GM21367 (cell line): ENCODE measurements at regions not wholly inside any gene's neighbourhood (a gene's known extent, or its start where the extent isn't known, plus 50 kb on each side); places are given as distances from the start of the nearest gene placed in this dataset.

Experiments used
- ATAC-seq: cut with Tn5 transposase; IDR thresholded peaks from one replicate; pipeline ENCODE4 v1.9.1; 2021; ENCODE audit not compliant: unreplicated experiment

DNA sequence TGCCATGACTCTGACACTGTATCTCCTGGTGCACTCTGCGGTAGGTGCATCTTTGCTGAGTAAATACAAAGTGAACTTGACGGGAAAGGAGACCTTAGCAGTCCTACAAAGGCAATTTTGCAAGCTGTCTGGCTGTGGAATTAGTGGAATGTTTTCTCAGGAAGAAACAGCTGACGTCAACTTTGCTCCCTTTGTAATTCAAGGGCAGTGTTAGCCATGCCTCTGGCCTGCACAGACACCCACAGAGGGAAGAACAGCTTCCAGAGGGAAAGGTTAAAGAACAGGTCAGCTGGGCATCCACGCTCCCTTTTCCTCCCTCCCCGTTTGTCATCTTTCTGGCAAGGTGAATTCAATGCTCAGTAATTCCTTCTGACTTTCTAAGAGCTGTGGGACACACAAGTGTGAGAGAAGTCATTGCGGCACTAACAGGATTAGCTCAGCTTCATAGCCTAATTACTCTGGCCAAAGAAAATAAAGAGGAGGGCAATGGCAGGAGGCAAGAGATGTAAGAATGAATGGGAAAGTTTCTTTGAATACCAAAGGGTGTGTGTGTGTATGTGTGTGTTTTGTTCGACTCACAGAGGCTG is 476.9 kb upstream of the GOT2 start:
- no peak for ATAC-seq

DNA sequence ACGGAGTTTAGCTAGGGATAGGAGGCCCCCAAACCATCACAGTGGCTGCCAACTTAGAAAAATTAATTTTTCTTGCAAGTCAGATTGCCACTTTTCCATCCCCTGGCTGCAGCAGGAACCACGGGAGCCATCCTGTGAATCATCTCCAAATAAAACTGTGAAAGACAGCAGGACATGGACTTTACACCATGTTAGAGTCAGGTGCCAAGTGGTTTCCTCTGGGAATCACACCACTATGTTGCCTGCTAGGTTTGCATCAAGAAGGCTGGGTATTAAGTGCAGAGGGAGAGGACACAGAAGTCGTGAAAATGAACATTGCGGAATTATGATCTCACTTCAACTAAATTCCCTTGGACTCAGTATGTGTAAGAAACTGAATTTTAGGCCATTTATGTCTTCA is 471.3 kb upstream of the GOT2 start:
- no peak for ATAC-seq

DNA sequence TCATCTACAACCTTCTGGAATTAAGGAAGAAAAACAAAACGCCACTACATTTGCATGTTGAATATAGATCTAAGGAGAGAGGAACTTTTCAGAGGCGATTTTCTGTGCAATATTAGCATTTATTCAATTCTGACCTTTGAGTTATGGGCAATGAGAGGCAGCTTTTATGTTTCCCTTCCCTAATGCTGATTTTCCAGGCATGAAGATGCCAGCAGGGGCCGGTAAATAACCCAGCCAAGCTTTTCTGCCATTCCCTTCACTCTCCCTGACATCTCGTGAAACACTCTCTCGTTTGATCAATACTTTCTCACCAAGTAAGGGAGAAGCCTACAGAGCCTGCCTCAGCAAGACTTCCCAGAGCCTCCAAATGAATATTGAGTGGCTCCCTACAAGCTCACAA is 470.5 kb upstream of the GOT2 start:
- no peak for ATAC-seq

DNA sequence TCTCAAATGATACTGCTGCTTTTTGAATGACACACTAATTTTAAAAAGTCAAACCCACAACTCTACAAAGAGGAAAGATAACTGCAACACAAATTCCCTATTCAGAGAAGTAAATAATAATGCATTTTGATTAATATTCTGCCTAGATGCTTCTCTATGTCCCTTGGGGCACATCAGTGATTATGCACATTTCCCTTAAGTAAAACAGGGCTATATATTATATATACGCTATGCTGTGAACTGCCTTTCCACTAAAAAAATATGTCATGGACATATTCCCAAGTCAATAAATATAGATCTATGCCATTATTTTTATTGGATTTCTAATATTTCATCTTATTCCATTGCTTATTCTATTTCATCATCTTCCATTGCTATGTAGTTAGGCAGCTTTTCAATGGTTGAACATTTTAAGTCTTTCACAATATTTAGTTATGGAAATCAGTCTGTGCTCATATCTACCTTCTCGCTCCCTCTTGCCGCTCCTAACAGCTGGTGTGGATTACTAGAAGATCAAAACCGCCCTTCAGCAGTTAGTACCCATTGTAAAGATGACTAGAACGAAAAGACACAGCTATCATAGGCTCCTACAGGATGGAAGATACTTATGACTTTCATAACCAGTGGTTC is 468.2 kb upstream of the GOT2 start:
- no peak for ATAC-seq

DNA sequence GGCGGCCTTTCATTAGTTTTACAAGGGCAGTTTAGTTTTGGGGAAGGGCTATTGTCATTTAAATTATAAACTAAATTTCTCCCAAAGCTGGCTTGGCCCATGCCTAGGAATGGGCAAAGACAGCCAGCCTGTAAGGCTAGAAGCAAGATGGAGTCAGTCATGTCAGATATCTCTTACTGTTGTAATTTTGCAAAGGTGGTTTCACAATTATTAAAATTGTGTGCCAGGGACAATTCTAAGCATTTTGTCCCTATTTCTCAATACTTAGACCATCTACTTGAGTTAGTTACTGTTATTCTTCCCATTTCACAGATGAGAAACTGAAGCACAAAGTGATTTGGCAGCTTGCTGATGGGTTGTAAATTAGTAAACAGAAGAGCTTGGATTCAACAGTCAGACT is 467.7 kb upstream of the GOT2 start:
- no peak for ATAC-seq

DNA sequence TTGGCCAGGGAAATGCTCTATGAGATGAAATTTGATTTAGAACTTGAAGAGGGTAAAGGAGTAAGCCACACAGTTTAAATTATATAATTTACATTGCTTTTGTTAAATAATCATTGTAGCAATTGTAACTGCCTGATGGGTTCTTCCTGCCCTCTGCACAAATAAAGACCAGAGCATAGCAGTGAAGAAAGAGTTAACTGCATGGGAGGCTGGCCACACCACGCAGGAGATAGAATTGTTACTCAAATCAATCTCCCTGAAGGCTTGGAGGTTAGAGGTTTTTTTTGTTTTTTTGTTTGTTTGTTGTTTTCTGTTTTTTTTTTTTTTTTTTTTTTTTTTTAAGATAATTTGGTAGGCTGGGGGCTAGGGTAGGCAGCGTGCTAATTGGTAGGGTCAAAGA is 467.0 kb upstream of the GOT2 start:
- ATAC-seq, result no peak

DNA sequence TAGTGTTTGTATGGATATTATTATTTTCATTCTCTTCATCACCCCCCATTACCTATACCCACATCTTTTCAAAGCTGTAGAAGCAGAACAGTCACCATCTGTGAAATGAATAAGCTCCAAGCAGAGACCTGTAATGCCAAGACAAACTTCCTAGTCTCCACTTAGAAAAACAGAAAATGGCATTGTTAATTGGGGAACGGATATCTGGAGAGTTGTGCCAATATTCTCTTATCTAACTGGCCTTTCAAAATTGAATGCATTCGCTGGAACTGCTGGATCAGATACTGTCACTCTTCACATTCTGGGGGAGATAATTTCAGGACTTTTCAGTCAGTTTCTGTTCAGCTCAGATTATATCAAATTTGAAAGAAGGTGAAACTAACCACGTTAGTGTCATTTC is 464.4 kb upstream of the GOT2 start:
- ATAC-seq, result no peak

DNA sequence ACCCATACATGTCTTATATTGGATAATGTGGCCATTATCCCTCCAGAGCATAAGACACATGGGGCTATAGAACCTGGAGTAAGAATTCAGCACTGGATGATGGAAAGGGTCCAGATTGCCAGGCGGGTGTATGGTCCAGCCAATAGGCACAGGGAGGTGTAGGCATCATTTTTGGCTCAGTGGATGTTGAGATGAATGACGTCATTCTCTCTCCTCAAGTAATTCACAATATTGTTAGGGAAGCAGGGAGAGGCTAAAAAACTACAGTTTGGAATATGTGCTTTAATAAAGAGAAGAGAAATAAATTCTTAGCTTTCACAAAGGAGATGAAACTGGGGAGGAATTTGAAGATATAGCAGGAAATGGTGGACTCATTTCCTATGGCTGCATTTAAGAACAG is 461.1 kb upstream of the GOT2 start:
- no peak for ATAC-seq

DNA sequence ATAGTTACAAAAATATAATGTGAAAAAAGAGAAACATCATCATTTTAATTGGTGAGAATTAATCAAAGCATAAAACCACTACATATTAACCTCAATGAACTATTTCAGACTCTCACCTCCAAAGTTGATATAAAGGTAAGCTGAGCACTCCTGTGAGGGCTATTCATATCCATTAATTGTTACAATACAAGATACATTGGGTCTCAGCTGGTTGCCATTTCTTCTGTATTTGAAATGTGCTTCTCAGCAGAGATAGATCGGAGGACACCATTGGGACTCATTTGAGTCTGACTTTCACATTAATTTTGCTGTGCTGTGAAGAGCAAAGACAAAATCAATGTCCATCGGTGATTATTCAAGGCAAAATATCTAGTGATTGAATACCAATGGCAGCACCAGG is 459.5 kb upstream of the GOT2 start:
- ATAC-seq, result no peak

DNA sequence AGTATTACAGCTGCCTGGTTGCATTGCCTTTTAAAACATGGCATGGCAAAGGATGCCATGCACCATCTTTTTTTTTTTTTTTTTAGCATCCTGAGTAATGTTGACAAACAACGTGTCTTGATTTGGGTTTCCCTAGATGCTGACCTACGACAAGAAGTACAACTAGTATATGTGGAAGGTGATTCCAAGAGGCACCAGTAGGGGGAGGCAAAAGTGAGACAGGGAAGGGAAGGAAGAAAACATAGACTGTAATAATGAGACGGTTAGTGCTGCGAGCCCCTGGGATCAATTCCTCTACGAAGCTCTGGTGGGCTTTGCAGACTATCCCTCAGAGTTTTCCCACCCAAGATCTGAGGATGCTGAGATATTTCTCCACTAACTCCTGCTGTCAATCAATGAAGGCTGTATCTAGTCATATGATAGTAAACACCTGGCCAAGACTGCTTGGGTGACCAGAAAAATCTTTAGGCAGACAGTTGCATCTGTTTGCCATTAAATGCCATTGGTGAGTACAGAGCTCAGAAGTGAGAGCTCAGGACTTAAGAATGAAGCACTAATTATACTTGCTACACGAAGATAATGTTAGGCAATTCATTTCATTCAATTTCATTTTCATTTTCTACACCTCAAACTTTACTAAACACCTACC is 458.6 kb upstream of the GOT2 start:
- ATAC-seq, result no peak

DNA sequence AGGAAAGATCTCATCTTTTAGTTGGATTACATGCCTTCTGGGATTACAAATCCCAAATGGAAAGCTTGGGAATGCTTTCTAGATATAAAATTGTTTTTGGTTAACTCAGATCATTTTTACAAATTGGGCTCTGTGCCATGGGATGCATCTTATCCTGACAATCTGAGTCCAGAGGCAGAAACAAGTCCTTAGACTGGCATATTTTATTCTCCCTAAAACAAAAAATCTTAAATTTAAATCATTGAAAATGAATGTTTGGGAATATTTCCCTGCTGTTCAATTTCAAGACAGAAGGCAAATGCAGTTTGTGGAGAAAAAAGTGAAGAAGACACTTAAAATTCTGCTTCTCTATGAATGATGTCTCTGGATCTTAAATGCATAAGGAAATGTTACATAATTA is 456.6 kb upstream of the GOT2 start:
- no peak for ATAC-seq

DNA sequence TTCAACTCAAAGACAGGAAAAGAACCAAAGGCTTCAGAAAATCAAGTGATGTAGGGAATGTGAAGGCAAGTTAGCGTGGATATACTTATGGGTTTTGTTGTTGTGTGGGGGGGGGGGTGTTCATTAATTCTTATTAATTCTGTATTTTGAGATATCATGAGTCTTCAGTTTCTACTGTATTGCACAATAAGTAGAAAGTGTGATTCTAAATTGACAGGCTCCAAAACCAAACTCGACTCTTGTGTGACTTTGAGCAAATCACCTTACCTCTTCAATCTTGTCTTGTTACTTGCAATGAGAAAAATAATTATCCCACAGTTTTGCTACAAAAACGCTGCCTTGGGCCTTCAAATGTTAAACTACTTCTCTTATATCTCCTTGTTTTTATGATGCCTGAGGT is 453.9 kb upstream of the GOT2 start:
- ATAC-seq, result no peak

DNA sequence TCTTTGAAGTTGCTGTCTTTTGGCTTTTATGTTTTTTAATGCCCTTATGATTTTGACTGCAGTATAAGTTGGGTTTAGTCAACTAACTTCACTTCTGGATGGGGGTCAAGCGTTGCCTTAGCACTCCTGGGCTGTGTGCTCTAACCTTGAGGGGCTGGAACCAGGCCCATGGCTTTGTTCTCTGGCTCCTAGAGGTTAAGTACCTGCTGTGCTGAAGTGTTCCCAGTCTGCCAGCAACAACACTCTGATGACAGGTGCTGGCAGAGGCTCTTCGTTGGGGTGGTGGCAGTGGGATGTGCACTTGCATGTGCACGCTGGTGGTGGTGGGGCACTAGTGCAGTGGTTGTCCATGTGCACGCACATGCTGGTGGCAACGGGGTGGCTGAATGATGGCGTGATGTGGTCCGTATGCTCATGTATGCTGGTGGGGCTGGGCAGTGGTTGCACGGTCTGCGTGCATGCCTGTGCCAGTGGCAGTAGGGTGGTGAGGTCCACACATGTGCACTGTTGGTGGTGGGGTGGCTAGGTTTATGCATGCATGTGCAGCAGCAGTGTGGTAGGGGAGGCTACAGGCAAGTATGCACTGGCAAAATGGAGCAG is 447.8 kb upstream of the GOT2 start:
- no peak for ATAC-seq

DNA sequence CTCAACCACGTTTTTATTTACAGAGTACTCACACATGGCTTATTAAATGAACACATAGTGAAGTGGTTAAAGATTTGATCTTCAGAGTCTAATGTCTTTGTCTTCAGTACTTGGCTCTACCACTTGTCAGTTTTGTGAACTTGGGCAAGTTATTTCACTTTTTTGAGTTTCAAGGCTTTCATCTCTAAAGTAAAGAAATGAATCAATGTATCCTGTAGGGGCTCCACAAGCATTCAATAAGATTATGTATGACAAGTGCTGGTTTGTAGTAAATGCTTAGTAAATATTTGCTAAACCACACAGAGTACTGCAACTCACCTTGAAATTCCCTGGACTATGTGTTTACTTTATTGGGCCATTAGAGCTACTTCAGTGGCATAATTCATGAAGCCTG is 446.0 kb upstream of the GOT2 start:
- ATAC-seq, result no peak

DNA sequence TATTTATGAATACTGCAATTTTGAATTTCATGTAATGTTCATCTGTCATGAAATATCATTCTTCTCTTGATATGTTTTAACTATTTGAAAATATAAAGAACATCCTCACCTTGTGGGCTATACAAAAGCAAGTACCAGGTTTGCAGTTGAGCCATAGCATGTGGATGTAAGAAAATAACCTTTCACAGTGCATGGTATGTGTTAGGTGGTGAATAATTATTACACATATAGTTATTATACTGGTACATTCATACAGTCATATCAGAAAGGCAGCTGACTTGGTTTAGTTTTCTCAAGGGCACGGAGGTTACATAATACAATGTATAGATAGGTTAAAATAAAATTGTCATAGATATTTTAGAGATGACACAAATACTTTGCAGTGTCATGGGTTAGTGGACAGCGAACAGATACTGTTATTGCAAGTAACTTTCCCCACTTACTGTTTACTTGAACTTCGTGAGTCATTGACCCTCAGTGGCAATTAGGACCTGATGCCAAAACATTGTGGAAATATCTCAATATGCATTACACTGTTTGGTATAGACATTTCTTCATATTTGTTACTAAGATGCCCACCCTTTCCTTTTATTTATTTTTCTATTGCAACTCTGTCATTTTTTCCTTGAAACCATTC is 445.4 kb upstream of the GOT2 start:
- no peak for ATAC-seq

DNA sequence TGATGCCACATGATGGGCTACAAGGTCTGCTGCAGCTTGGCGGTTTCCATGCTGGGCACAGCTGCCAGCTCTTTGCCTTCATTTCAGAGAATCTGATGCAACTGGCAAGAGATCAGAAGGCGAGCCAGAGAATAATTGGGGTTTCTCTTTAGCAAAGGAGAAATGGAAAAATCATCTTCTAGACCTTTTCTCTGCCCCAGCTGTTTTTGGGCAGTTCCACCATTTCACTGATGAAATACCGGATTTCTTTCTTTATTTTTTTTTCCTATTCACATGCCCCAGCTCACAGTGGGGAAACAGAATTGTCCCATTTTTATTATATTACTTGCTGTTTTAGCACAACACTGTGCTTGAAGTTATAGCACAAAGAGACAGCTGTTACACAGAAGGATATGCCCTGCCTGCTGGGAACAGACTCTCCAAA is 439.3 kb upstream of the GOT2 start:
- ATAC-seq, result no peak

DNA sequence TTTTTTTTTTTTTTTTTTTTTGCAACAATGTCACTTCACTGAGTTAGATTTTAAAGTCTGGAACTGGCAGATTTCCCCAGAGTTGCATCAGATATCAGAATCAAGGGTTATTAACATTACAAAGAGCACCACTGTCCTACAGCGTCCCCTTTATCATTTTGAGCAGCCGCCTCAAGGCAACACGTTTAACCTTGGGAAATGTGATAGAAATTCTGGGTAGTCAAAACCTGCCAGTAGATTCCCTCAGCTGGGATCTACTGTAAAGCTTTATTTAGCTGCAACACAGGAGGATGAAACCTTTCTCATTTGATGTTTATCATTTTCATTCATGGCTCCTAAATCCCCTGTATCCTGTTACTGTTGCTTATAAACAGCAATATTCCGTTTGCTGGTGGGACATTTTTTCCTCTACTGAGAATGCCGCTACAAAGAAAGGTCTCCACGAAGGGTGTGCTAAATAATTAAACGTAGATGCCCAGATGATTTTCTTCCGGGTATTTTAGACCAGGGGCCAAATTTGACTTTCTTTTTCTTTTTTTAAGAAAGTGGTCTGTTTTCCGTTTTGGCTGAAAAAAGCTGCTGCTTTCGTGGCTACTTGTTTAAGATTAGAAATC is 436.1 kb upstream of the GOT2 start:
- no peak for ATAC-seq

DNA sequence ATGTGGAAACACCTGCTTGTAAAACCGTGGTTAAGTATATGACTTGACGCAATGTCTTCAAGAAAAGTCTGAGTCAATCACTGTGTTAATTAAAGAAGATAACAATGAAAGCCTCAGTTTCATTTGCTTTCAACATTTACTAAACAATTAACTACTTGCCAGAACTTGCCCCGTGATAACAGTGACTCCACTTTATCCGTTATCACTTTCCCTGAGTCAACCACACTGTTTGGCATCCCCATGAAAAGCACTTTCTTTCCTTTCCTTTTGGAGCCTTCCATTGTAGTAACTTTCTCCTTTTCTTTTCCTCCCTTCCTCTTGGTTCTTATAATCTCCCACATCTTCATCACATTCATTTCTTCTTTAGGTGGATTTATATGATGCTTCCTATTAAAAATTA is 435.1 kb upstream of the GOT2 start:
- no peak for ATAC-seq

DNA sequence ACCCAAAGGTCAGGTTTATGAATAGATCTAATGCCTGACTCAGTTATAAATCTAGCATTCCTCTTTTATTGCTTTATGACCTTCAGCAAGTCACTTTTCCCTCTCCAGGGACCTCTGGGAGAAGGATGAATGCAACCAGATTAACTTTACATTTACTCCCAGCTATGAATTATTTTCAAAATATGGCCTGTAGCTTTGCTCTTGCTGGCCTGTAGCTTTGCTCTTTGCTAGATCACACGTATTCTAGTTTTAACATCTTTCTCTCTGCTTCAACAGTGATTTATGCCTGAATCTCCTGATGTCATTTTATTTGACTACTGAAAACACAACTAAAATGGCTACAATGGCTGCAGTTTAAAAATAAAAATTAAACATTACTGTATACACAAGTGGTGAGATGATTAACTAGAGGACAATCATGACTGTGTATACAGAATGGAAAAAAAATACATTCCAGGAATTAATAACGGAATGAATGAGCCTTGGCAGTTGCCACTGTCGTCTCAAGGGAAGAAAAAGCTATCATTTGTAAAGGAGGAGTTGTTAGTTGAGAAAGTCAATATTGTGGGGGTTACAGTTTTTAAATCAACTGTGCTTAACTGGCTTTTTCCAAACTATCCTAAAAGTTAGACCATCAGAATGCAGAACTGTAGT is 434.5 kb upstream of the GOT2 start:
- no peak for ATAC-seq

DNA sequence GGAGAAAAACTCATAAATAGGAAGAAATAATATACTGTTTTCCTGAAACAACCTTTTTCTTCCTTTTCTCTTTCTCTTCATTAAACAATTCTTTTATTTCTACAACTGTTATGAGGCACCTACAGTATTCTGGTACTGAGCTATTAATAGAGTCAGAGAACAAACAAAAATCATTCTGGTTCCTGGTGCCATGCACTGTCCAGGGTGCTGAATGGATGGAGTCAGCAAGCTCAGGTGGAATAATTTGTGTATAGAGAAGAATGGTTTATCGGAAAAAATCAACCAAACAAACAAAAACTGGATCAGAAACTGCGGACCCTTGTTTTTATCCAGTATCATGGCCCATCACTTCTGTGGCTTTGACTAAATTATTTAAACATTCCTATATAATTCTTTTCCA is 430.3 kb upstream of the GOT2 start:
- ATAC-seq, result no peak
